ENCODE measurements at regions not wholly inside any gene's neighbourhood (a gene's known extent, or its start where the extent isn't known, plus 50 kb on each side); places are given as distances from the start of the nearest gene placed in this dataset.

- no peak overlapping the region for H3K27ac ChIP-seq (ENCODE audit: low read length)
- Mint-ChIP-seq H3K9me3 (no peaks in the 10 kb centered on the region), H3K36me3 (no peaks in the 10 kb centered on the region), H3K27ac (no peak overlapping the region), H3K4me1 (no peaks in the 10 kb centered on the region), H3K27me3 (ENCODE audit: low read depth in 2 of 2) (peaks cover 6 to 36% of the 10 kb centered on the region in 2 donors), H3K4me3 (no peak overlapping the region)
- H3K4me1 ChIP-seq (ENCODE audit: control insufficient read depth, insufficient read depth, low read length) = no peaks in the 10 kb centered on the region
- intact Hi-C loops (cut with micrococcal nuclease) = no loop called here
- no peak for ATAC-seq
- no peak for DNase-seq
- no peaks in the 10 kb centered on the region for H3K9me3 ChIP-seq (ENCODE audit: control insufficient read depth, insufficient read depth, low read length)
- H3K27me3 ChIP-seq (ENCODE audit: control insufficient read depth, insufficient read depth, low read length) = no peaks in the 10 kb centered on the region
- H3K4me3 ChIP-seq (ENCODE audit: low read length) = no peak overlapping the region
- TF ChIP-seq CTCF (IDR thresholded peaks at IDR 0.05) = no peak
- no peaks in the 10 kb centered on the region for H3K36me3 ChIP-seq (ENCODE audit: control insufficient read depth, insufficient read depth, low read length)
Measured at GRCh38 chrX:8869812-8870211, 68.6 kb upstream of the FAM9A start.

- no peak for TF ChIP-seq CTCF (IDR thresholded peaks at IDR 0.05)
- Histone ChIP-seq H3K9me3 (ENCODE audit: control insufficient read depth, insufficient read depth, low read length) (no peaks in the 10 kb centered on the region), H3K4me3 (ENCODE audit: low read length) (no peak overlapping the region), H3K4me1 (ENCODE audit: control insufficient read depth, insufficient read depth, low read length) (no peaks in the 10 kb centered on the region), H3K36me3 (ENCODE audit: control insufficient read depth, insufficient read depth, low read length) (no peaks in the 10 kb centered on the region), H3K27me3 (ENCODE audit: control insufficient read depth, insufficient read depth, low read length) (no peaks in the 10 kb centered on the region), H3K27ac (ENCODE audit: low read length) (no peak overlapping the region)
- 50% methylated on average over 2 of the region's 3 CpGs for WGBS (ENCODE audit: insufficient coverage)
- H3K27me3 Mint-ChIP-seq (ENCODE audit: low read depth in 2 of 2) = peaks cover 6 to 37% of the 10 kb centered on the region in 2 donors
- H3K9me3 Mint-ChIP-seq = no peaks in the 10 kb centered on the region
- no peak overlapping the region for H3K4me3 Mint-ChIP-seq
- no peak overlapping the region for H3K27ac Mint-ChIP-seq
- no peaks in the 10 kb centered on the region for H3K4me1 Mint-ChIP-seq
- no peaks in the 10 kb centered on the region for H3K36me3 Mint-ChIP-seq
- DNase-seq (no peak), ATAC-seq (no peak)
- intact Hi-C loops (cut with micrococcal nuclease) = no loop called here
Measured at GRCh38 chrX:8868906-8869305, 67.7 kb upstream of the FAM9A start.

- 79% methylated on average over 5 of the region's 5 CpGs for WGBS (ENCODE audit: insufficient coverage)
- Mint-ChIP-seq H3K36me3 (no peaks in the 10 kb centered on the region), H3K9me3 (no peaks in the 10 kb centered on the region), H3K27ac (no peak overlapping the region), H3K27me3 (ENCODE audit: low read depth in 2 of 2) (peaks cover 6 to 44% of the 10 kb centered on the region in 2 donors), H3K4me1 (no peaks in the 10 kb centered on the region), H3K4me3 (no peak overlapping the region)
- Histone ChIP-seq H3K27ac (ENCODE audit: low read length) (no peak overlapping the region), H3K4me3 (ENCODE audit: low read length) (no peak overlapping the region), H3K9me3 (ENCODE audit: control insufficient read depth, insufficient read depth, low read length) (no peaks in the 10 kb centered on the region), H3K36me3 (ENCODE audit: control insufficient read depth, insufficient read depth, low read length) (no peaks in the 10 kb centered on the region), H3K27me3 (ENCODE audit: control insufficient read depth, insufficient read depth, low read length) (no peaks in the 10 kb centered on the region), H3K4me1 (ENCODE audit: control insufficient read depth, insufficient read depth, low read length) (no peaks in the 10 kb centered on the region)
- no peak for DNase-seq
- TF ChIP-seq CTCF (IDR thresholded peaks at IDR 0.05) = no peak
- no peak for ATAC-seq
- intact Hi-C loops (cut with micrococcal nuclease) = no loop called here
Measured at GRCh38 chrX:8868070-8868773, 67.0 kb upstream of the FAM9A start.

- DNase-seq (no peak), ATAC-seq (no peak)
- Histone ChIP-seq H3K27ac (ENCODE audit: low read length) (no peak overlapping the region), H3K27me3 (ENCODE audit: control insufficient read depth, insufficient read depth, low read length) (no peaks in the 10 kb centered on the region), H3K9me3 (ENCODE audit: control insufficient read depth, insufficient read depth, low read length) (no peaks in the 10 kb centered on the region), H3K4me3 (ENCODE audit: low read length) (no peak overlapping the region), H3K36me3 (ENCODE audit: control insufficient read depth, insufficient read depth, low read length) (no peaks in the 10 kb centered on the region), H3K4me1 (ENCODE audit: control insufficient read depth, insufficient read depth, low read length) (no peaks in the 10 kb centered on the region)
- Mint-ChIP-seq H3K9me3 (no peaks in the 10 kb centered on the region), H3K36me3 (no peaks in the 10 kb centered on the region), H3K4me3 (no peak overlapping the region), H3K4me1 (no peaks in the 10 kb centered on the region), H3K27ac (no peak overlapping the region), H3K27me3 (ENCODE audit: low read depth in 2 of 2) (peaks cover 6 to 49% of the 10 kb centered on the region in 2 donors)
- 100% methylated on average over 1 of the region's 2 CpGs for WGBS (ENCODE audit: insufficient coverage)
- intact Hi-C loops (cut with micrococcal nuclease) = no loop called here
- no peak for TF ChIP-seq CTCF (IDR thresholded peaks at IDR 0.05)
Measured at GRCh38 chrX:8867406-8867805, 66.2 kb upstream of the FAM9A start.

All from natural killer cell (primary cell).